HepG2 (cell line): ENCODE measurements at regions not wholly inside any gene's neighbourhood (a gene's known extent, or its start where the extent isn't known, plus 50 kb on each side); places are given as distances from the start of the nearest gene placed in this dataset.

ENCODE experiments used
- ATAC-seq: fragments of 200-7000 bp; cut with Tn5 transposase; 3 replicates; pipeline ENCODE4 v1.9.1; 2020; ENCODE audit warnings: mild to moderate bottlenecking, moderate library complexity
- BruUV-seq: library from RNA; stranded (reverse); fragments of 400-500 nt; replicated peaks from 2 replicates; lab custom pipeline; 2021; lab: Mats Ljungman, UMichigan
- CTCF ChIA-PET: fragments of 300-600 bp; formaldehyde crosslinking; extraction: SDS; loops from one replicate; lab custom pipeline; 2021; ENCODE audit warnings: low total read pairs, inconsistent platforms, low intra/inter-chr PET ratio; lab: Yijun Ruan, JAX
- POLR2A ChIA-PET: fragments of 350-600 bp; sonication (Branson Sonifier 250); formaldehyde crosslinking; loops from one replicate; lab custom pipeline; 2020; ENCODE audit warnings: antibody characterized with exemption, inconsistent platforms; lab: Yijun Ruan, JAX
- DNase-seq: peaks from one replicate; pipeline ENCODE4 v3.0.0-alpha.2; 2015; ENCODE audit warnings: low spot score
- FAIRE-seq: peaks from 3 replicates; lab custom pipeline; 2011; peaks lifted over from hg19 to GRCh38; lab: Jason Lieb, UNC
- H2AFZ ChIP-seq: one replicate; pipeline ENCODE4 v1.6.1; 2011; ENCODE audit warnings: low read length, inconsistent platforms
- H3K27ac ChIP-seq: fragments of 300-600 bp; 3 replicates; pipeline ENCODE4 v1.8.0; 2011; ENCODE audit warnings: mixed run types, mild to moderate bottlenecking, mixed read lengths, low read length, inconsistent platforms; ENCODE audit not compliant: insufficient read depth; ENCODE audit errors: extremely low read length
- H3K27me3 ChIP-seq, 2 experiments: fragments of 200-600 bp in 1 of 2; 2 replicates in 1 of 2; 3 replicates in 1 of 2; pipeline versions ENCODE4 v1.6.0 to v1.8.0; 2011; ENCODE audit warnings: low read length in 2 of 2, mild to moderate bottlenecking in 2 of 2, moderate library complexity in 2 of 2, inconsistent platforms in 1 of 2; ENCODE audit not compliant: insufficient read depth in 2 of 2, control insufficient read depth in 1 of 2
- H3K36me3 ChIP-seq, 2 experiments: fragments of 200-600 bp in 1 of 2; replicated peaks in 1 of 2; 2 replicates in 1 of 2; 3 replicates in 1 of 2; pipeline versions ENCODE4 v1.5.1 to v1.8.0; 2011; ENCODE audit warnings: low read length in 2 of 2, inconsistent platforms in 1 of 2; ENCODE audit not compliant: insufficient read depth in 2 of 2, control insufficient read depth in 1 of 2
- H3K4me1 ChIP-seq: 2 replicates; pipeline ENCODE4 v1.5.1; 2012; ENCODE audit warnings: low read length, inconsistent platforms; ENCODE audit not compliant: insufficient read depth
- H3K4me2 ChIP-seq: 2 replicates; pipeline ENCODE4 v1.6.0; 2011; ENCODE audit warnings: low read depth, low read length, inconsistent platforms
- H3K4me3 ChIP-seq, 3 experiments: fragments of 200-600 bp in 1 of 3; sonication (generic), shearing (Covaris generic) in 1 of 3; replicated peaks in 1 of 3; 2 replicates each; pipeline ENCODE4 v1.5.1; 2011 to 2016; ENCODE audit warnings: low read length in 3 of 3, inconsistent platforms in 2 of 3, low read depth in 2 of 3, mild to moderate bottlenecking in 2 of 3, control low read depth in 1 of 3, mixed read lengths in 1 of 3; ENCODE audit not compliant: insufficient read depth in 1 of 3
- H3K79me2 ChIP-seq: one replicate; pipeline ENCODE4 v1.6.1; 2011; ENCODE audit warnings: low read length, inconsistent platforms; ENCODE audit not compliant: insufficient read depth
- H3K9ac ChIP-seq: 2 replicates; pipeline ENCODE4 v1.6.0; 2011; ENCODE audit warnings: mild to moderate bottlenecking, low read depth, low read length, inconsistent platforms; ENCODE audit not compliant: insufficient read depth
- H3K9me3 ChIP-seq: 2 replicates; pipeline ENCODE4 v1.5.1; 2012; ENCODE audit warnings: mild to moderate bottlenecking, low read length
- H4K20me1 ChIP-seq: 2 replicates; pipeline ENCODE4 v1.6.0; 2011; ENCODE audit warnings: inconsistent platforms, mild to moderate bottlenecking, low read length, moderate library complexity; ENCODE audit not compliant: insufficient read depth
- HMG20A ChIP-seq: IDR thresholded peaks from 2 replicates; pipeline ENCODE4 v1.6.1; 2016; ENCODE audit warnings: borderline replicate concordance
- ZNF207 ChIP-seq: fragments of 450-650 bp; IDR thresholded peaks from 2 replicates; pipeline ENCODE4 v1.6.1; 2016; ENCODE audit warnings: antibody characterized with exemption, borderline replicate concordance
- ZNF260 ChIP-seq: sonication (generic); formaldehyde crosslinking; IDR thresholded peaks from 2 replicates; pipeline ENCODE4 v1.4.0; 2020; ENCODE audit warnings: missing genetic modification reagents, low read depth, mild to moderate bottlenecking, borderline replicate concordance
- WGBS: methylation state at CpG from one replicate; pipeline ENCODE4 v1.1.6; 2017; ENCODE audit warnings: low lambda C conversion rate; 5-methylcytosine and 5-hydroxymethylcytosine counted together
- in situ Hi-C: cut with HindIII; loops from 2 replicates; pipeline ENCODE4 v1.10.0; 2017; ENCODE audit warnings: low pct_unique_long_range_greater_than_20kb; ENCODE audit not compliant: extremely low pct_ligation_motif_present
- intact Hi-C: fragments of 100-400 bp; cut with micrococcal nuclease; formaldehyde crosslinking; loops from one replicate; pipeline ENCODE4 v1.10.0; 2022; ENCODE audit not compliant: unreplicated experiment
- TF ChIP-seq, protein P1 (sequence below): sonication (generic); formaldehyde crosslinking; IDR thresholded peaks from 2 replicates; pipeline ENCODE4 v1.5.0; 2020; ENCODE audit warnings: mild to moderate bottlenecking, missing genetic modification reagents
- TF ChIP-seq, protein P2 (sequence below): sonication (generic); formaldehyde crosslinking; IDR thresholded peaks from 2 replicates; pipeline ENCODE4 v1.8.0; 2023; ENCODE audit warnings: mild to moderate bottlenecking, missing genetic modification reagents
- TF ChIP-seq, protein P3 (sequence below): sonication (generic); formaldehyde crosslinking; IDR thresholded peaks from 2 replicates; pipeline ENCODE4 v1.5.0; 2020; ENCODE audit warnings: mild to moderate bottlenecking, low read depth, missing genetic modification reagents, borderline replicate concordance

DNA sequence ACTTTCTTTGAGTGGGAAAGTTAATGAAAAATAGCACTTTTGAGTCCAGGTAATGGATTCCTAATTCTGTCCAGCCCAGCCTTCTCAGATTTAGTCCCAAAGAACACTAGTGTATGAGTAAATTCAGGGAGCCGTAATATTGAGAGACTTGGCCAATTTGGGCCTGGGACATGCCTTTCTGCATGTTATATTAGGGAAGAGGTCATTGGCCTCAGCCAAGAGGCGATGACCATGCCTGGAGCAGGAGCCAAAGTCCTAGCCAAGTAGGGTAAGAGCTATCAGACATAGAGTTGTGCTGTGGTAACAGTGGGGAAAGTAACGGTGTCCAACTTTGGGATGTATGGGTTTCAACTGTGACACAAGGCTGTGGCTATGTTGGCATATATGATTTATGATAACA lies 336.5 kb upstream of the ZNF804A start:
- Histone ChIP-seq H3K4me1 (no peaks in the 10 kb centered on the region), H3K9me3 (no peaks in the 10 kb centered on the region), H3K36me3 (no peaks in the 10 kb centered on the region), H3K9ac (no peak overlapping the region), H4K20me1 (no peaks in the 10 kb centered on the region; the same call in 1 of the 2 replicates), H2AFZ (no peak overlapping the region), H3K4me3 (no peak overlapping the region), H3K27me3 (no peaks in the 10 kb centered on the region), H3K4me2 (no peak overlapping the region), H3K27ac (no peak overlapping the region), H3K79me2 (no peaks in the 10 kb centered on the region)
- POLR2A ChIA-PET = no interaction called here
- no peak for FAIRE-seq
- no peak for ATAC-seq
- DNase-seq = no peak
- 3% methylated on average over 3 of the region's 3 CpGs for WGBS
- TF ChIP-seq, protein P1, sequence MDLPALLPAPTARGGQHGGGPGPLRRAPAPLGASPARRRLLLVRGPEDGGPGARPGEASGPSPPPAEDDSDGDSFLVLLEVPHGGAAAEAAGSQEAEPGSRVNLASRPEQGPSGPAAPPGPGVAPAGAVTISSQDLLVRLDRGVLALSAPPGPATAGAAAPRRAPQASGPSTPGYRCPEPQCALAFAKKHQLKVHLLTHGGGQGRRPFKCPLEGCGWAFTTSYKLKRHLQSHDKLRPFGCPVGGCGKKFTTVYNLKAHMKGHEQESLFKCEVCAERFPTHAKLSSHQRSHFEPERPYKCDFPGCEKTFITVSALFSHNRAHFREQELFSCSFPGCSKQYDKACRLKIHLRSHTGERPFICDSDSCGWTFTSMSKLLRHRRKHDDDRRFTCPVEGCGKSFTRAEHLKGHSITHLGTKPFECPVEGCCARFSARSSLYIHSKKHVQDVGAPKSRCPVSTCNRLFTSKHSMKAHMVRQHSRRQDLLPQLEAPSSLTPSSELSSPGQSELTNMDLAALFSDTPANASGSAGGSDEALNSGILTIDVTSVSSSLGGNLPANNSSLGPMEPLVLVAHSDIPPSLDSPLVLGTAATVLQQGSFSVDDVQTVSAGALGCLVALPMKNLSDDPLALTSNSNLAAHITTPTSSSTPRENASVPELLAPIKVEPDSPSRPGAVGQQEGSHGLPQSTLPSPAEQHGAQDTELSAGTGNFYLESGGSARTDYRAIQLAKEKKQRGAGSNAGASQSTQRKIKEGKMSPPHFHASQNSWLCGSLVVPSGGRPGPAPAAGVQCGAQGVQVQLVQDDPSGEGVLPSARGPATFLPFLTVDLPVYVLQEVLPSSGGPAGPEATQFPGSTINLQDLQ = no peak
- TF ChIP-seq ZNF260 (CRISPR knock-in tag) = no peak
- TF ChIP-seq, protein P2, sequence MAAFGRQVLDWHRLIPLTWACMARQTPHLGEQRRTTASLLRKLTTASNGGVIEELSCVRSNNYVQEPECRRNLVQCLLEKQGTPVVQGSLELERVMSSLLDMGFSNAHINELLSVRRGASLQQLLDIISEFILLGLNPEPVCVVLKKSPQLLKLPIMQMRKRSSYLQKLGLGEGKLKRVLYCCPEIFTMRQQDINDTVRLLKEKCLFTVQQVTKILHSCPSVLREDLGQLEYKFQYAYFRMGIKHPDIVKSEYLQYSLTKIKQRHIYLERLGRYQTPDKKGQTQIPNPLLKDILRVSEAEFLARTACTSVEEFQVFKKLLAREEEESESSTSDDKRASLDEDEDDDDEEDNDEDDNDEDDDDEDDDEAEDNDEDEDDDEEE (CRISPR knock-in tag) = no peak
- TF ChIP-seq, protein P3, sequence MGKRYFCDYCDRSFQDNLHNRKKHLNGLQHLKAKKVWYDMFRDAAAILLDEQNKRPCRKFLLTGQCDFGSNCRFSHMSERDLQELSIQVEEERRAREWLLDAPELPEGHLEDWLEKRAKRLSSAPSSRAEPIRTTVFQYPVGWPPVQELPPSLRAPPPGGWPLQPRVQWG = no peak
- no peak for TF ChIP-seq HMG20A
- no peak for TF ChIP-seq ZNF207
- CTCF ChIA-PET = no interaction called here
- BruUV-seq = no TSS peak
- intact Hi-C loops (no loop called here), in situ Hi-C loops (no loop called here)
